CD4-positive, alpha-beta T cell treated with Interleukin-6 at 100 ng/mL for 8 hours (primary cell): ENCODE measurements at regions not wholly inside any gene's neighbourhood (a gene's known extent, or its start where the extent isn't known, plus 50 kb on each side); places are given as distances from the start of the nearest gene placed in this dataset.
"Not testable (repeated sequence)": the region's sequence is repeated elsewhere in the genome, so short reads cannot be mapped to it uniquely, and the experiment has no call there.

Experiments
- DNase-seq: peaks from one replicate; pipeline ENCODE4 v3.0.0-alpha.2; 2020; ENCODE audit warnings: mixed read lengths, low spot score

DNA sequence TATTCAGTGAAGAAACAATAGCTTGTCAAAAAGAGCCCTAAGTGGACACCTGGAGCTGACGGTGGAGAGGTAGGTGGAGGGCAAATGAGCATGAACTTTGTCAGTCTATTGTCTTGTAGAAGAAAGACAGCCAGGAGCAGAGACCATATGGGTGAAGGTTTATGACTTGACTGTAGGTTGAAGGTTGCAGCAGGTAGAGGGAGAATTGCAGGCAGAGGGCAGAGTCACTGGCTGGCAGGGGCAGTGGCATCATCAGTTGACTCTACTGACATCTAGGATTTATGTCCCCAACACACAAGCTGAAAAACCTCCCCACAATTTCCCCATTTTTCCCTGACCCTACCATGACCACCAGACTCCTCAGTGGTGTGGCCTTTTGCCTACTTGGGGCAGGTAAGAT lies 243.6 kb upstream of the PRSS58 start:
- no peak for DNase-seq

DNA sequence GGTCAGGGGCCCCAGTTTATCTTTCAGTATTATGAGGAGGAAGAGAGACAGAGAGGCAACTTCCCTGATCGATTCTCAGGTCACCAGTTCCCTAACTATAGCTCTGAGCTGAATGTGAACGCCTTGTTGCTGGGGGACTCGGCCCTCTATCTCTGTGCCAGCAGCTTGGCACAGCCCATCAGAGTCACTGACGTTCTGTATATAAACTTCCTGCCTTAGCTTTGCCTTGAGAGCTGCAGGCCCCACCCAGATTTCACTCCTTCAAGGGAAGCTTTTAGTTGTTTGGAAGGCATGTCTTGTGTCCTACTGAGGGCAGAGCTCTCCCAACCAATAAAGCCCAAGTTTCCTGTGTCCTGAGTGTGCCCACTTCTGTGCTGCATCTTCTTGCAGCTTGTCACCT lies 242.5 kb upstream of the PRSS58 start:
- peak; percentile 24 for DNase-seq

DNA sequence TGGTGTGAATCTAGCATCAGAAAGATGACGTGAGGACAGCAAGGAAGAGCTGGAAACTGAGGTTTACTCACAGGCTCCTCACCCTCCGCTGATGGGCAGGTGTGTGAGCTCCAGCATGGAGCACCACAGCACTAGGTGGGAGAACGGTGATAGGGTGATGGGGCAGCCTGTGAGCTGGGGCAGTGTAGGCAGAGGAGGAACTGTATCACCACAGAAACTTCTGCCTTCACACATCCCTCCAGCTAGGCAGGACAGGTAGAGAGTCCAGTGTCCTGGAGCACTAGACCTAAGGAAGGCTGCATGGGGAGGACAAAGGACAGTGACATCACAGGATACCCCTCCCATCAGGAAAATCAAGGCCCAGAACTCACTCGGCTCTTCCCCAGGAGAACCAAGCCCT lies 241.8 kb upstream of the PRSS58 start:
- DNase-seq, result no peak

DNA sequence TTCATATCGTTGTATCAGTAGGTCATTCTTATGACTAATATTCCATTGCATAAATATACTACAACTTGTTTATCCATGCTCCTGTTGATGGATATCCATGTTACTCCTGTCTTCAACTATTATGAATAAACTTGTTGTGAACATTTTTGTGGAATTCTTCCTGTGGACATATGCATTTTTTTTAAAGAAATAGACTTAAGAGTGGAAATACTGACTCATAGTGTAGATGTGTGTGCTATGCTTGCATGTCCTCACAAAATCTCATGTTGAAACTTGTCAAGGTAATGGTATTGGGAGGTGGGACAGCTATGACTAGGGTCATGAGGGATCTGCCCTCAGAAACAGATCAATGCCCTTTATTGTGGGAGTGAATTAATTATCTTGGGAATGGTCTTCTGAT lies 240.5 kb upstream of the PRSS58 start:
- no peak for DNase-seq

DNA sequence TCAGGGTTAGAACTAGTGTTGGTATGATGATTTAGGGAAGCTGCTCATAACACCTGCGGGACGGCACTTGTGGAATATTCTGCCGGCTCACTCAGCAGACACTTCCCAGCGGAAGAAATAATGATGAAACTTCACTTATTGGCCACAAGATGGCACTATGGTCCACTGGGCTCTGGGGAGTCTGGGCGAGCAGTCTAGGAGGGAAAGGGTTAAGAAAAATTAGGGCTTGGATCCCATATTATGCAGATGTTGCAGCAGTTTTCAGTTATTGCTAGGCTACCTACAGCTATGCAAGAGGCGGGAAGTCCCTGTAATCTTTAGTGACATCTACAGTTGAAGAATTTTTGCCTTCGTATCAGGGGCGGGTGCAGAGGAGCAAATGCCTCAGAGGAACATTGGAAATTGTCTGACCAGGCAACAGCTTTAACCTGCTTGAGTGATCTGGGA lies 238.7 kb upstream of the PRSS58 start:
- peak; percentile 34 for DNase-seq

DNA sequence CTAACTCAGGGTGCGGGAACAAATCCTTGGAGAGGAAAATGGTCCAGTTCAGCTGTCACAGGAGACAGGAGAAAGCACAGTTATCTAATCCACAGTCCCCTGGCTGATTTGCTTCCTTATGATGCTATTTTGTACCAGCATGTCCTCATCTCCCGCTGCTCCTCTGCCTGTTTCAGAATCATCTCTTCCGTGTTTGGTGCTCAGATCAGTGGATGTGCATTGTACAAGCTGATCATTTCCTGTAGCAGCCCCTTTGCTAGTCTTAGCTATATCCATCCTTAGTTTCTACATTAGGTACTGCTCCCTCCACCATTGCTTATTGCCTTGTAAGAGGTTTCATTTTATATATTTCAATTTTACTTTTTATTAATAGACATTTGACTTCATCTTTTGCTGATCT lies 238.0 kb upstream of the PRSS58 start:
- DNase-seq, result not testable (repeated sequence)

DNA sequence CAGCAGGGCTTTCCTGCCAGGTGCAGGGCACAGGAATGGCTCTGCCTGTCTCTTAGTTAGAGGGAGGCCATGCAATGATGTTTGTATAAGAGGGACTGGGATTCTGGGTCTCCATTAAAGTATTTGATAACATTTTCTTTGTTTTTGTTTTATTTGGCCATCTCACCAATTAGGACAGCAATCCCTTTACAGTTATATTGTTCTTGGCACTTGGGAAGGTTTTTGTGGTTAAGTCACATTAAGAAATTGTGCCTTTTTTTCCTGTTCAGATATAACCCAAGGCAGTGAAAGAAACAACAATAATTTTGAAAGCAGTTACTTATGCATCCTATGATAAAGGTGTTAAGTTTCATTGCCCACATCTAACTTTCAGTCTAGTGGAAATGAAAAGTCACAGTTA lies 237.4 kb upstream of the PRSS58 start:
- DNase-seq, result not testable (repeated sequence)

DNA sequence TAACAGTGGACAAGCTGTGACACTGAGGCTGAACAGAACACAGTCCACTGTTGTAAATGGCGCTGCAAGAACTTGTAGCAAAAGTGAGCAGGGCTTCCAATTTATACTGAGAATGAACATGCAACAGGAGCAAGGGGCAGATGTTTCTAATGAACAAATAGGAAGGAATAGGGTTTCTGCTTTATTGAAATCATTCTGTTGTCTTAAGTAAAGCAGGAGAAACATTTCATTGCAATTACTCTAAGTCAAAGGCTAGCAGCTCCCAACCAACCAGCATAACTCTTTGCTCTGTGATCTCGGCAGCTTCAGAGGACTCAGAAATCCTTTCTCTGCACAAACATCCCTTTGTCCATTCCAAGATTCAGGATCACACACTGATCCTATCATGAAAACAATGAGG lies 236.2 kb upstream of the PRSS58 start:
- no peak for DNase-seq

DNA sequence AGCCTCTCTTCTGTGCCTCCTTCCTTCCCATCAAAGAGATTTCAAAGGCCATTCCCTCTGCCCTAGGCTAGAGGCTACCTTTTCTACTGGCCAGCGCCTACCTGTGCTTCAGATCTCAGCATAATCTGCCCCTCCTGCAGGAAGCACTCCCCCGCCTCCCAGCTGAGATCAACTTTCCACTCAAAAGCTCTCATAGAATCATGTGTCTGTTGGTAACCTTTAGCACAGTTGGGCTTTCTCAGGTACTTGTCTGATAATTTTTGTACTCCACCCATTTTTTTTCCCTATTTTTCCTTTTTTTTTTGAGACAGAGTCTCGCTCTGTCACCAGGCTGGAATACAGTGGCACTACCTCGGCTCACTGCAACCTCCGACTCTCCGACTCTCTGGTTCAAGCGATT lies 231.0 kb upstream of the PRSS58 start:
- DNase-seq, result no peak

DNA sequence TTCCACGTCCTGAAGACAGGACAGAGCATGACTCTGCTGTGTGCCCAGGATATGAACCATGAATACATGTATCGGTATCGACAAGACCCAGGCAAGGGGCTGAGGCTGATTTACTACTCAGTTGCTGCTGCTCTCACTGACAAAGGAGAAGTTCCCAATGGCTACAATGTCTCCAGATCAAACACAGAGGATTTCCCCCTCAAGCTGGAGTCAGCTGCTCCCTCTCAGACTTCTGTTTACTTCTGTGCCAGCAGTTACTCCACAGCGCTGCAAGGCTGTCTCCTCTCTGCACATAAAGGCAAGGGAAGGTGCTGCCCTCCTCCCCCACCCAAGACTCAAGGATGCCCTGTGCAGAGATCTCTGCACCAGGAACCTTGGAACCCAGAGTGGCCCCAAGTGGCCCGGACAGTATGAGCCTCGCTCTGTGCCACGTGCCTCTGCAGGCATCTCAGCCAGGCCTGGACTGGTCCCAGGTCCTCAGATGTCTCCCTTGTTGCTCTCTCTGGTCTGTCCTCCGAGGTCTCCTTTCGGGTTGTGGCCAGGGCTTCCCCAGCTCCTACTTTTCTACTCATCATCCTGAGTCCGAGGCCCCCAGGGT lies 230.3 kb upstream of the PRSS58 start:
- no peak for DNase-seq

DNA sequence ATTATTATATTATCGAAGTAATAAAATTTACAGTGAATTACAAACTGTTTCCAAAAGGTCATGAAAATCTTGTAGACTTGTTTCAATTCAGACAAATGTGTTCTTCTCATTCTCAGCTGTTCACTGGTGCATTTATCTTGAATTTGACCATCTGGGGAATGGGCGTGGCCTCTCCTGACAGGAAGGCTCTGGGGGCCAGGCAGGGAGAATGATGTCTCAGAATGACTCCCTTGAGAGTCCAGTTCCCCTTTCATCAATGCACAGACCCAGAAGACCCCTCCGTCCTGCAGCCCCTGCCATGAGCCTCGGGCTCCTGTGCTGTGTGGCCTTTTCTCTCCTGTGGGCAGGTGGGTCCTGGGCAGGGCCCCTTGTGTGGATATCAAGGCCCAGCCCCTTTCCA lies 229.7 kb upstream of the PRSS58 start:
- not testable (repeated sequence) for DNase-seq

DNA sequence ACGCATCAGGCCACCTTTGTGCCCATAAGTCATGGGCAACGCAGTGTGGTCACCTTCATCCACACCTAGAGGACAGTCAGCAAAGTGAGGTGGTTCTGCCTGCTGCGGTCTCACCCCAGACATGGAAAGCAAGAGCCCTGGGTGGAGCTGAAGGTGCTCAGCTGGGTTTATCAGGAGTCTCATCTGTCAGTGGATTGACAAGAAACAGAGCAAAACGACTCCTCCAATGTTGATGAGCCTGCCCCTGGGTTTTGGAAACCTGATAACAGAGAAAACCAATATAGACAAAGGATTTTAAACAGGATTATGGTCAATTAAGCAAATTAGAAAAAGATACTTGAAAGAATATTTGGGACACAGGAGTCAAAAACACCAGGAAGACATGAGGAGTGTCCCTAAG lies 229.3 kb upstream of the PRSS58 start:
- no peak for DNase-seq

DNA sequence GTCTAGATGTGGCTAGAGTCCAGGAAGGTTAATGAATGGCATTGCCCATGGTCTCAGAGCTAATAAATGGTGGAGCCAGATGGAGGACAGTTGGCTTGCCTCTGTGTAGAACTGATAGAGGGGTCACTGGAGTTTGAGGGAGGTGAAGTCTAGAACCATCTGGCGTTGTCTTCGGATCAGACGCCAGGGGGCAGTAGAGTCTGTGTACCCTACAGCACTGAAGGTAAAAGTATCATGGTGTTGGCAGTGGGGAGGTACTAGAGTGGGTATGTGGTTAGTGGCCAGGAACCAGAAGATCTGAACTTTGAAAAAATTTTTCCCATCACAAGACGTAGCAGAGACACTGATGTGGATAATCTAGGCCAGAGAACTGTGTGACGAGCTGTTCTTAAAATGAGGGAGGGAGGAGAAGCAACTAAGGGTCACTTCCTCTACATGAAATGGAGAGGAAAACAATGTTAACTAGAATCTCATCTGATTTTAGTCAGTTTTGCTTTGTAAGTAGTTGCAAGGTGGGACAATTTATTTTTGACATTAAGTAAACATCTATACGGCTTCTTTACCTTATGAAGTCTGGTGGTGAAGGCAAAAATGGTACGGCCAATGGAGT lies 227.9 kb upstream of the PRSS58 start:
- no peak for DNase-seq

DNA sequence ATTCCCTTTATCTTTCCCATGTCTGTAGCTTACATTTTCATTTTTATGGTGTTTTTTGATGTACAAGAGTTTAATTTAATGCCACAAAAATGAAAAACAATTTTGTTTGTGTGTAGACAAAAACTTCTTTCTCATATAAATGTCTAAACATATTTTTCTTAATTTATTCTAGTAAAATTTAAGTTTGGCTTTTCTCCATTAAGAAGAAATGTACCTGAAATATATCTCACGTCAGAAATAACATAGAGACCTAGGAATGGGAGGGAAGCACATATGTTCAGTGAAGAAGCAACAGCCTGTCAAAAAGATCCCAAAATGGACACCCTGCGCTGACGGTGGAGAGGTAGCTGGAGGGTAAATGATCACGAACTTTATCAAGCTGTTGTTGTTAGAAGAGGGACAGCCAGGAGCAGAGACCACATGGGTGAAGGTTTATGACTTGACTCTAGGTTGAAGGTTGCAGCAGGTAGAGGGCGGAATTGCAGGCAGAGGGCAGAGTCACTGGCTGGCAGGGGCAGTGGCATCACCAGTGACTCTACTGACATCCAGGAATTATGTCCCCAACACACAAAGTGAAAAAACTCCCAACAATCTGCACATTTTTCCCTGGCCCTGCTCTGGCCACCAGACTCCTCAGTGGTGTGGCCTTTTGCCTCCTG lies 225.9 kb upstream of the PRSS58 start:
- DNase-seq, result no peak

DNA sequence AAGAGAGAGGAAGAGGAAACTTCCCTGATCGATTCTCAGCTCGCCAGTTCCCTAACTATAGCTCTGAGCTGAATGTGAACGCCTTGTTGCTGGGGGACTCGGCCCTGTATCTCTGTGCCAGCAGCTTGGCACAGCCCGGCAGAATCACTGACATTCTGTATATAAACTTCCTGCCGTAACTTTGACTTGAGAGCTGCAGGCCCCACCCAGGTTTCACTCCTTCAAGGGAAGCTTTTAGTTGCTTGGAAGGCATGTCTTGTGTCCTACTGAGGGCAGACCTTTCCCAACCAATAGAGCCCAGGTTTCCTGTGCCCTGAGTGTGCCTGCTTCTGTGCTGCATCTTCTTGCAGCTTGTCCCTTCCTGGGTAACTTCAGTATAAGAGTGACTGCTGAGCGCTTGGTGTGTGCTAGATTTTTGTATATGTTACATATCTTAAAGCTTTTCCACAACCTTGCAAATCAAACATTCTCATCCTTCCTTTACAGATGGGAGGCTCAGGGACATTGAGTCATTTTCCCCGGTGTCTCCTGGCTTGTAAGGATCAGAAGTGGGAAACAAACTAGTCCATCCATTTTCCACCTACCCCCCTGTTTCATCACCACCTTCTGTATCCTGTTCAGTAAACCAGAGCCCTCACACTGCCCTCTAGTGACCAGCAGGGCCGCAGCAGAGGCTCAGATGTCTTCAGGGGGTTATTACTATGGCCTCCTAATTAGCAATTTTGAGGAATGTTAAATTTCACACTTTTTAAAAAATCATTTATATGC lies 225.2 kb upstream of the PRSS58 start:
- peak; percentile 61 for DNase-seq

DNA sequence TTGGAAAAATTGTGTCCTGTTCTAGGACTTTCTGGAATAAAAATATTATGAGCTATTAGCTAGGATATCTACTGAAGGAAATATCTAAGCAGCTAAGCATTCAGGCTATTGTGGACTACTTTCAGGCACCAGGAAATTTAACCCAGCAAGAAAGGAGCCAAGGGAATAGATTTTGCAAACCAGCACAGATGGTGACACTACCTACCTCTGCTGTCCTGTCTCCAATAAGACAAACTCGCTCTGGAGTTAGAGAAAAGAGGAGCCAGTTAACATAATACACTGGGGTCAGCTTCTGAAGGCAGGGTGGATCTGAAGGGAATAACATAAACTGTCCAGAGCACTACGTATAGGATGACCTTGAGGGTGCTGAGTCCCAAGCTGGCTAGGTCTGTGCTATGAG lies 223.7 kb upstream of the PRSS58 start:
- DNase-seq, result no peak

DNA sequence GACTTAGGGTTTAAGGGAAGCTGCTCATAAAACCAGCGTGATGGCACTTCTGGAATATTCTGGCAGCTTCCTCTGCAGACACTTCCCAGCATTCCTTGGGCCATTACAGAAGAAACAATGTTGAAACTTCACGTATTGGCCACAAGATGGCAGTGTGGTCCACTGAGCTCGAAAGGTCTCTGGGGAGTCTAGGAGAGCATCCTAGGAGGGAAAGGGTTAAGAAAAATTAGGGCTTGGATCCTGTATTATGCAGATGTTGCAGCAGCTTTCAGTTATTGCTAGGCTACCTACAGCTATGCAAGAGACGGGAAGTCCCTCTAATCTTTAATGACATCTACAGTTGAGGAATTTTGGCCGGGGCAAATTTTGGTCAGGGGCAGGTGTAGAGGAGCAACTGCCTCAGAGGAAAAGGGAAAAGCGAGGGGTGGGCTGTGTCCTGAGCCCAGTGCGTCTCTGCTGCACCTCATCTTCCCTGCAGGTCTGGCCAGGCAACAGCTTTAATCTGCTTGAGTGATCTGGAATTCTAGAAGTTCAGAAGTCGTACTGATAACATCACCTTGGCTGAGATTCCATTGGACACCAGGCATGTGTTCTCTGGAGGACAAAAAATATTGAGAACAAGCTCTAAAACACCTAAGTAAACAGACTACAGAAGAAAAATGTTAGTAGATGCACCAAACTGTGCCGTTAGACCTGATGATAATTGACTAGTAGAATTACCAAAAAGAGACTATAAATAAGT lies 220.8 kb upstream of the PRSS58 start:
- peak; percentile 23 for DNase-seq

DNA sequence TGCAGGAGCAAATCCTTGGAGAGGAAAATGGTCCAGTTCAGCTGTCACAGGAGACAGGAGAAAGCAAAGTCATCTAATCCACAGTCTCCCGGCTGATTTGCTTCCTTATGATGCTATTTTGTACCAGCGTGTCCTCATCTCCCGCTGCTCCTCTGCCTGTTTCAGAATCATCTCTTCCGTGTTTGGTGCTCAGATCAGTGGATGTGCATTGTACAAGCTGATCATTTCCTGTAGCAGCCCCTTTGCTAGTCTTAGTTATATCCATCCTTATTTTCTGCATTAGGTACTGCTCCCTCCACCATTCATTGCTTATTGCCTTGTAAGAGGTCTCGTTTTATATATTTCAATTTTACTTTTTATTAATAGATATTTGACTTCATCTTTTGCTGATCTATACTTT lies 219.9 kb upstream of the PRSS58 start:
- DNase-seq, result not testable (repeated sequence)

DNA sequence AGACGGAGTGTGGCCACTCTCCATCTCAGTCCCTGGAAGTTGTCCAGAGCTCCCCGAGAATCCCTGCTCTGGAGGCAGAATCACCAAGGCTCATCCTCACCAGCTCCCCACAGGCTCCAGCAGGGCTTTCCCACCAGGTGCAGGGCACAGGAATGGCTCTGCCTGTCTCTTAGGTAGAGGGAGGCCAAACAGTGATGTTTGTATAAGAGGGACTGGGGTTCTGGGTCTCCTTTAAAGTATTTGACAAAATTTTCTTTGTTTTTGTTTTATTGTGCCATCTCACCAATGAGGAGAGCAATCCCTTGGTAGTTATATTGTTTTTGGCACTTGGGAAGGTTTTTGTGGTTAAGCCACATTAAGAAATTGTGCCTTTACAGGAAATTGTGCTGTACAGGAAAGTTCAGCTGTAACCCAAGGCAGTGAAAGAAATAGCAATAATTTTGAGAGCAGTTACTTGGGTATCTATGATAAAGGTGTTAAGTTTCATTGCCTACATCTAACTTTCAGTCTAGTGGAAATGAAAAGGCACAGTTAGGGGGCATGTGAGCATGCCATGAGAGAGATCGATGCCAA lies 219.3 kb upstream of the PRSS58 start:
- peak; percentile 20 for DNase-seq

DNA sequence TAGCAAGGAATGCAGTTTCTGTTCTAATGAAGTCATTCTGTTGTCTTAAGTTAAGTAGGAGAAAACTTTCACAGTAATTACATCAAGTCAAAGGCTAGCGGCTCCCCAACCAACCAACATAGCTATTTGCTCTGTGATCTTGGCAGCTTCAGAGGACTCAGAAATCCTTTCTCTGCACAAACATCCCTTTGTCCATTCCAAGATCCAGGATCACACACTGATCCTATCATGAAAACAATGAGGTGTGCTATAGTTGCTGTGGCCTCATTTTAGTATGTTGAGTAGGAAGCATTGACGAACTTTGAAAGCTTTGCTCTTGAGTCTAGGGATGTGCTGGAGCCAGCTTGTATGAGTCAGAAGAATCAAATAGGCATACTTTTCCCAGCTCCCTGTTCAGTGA lies 218.2 kb upstream of the PRSS58 start:
- DNase-seq, result no peak

DNA sequence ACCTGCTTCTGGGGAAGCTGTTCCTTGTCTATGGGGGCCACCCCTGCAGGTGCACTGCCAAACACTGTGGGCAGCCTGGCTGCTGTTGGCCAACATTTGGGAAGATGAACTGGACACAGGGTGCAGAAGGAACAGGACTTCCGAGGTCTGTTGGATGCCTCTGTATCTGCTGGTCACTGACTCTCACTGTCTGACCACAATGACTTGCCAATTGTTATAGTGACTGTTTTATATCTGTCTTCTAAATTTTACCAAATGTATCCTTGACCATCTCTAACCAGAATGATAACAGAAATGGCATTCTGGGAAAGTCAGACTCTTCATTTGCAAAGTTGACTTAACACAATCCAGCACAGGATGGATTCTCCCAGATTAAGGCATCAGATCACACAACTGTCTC lies 214.0 kb upstream of the PRSS58 start:
- no peak for DNase-seq

DNA sequence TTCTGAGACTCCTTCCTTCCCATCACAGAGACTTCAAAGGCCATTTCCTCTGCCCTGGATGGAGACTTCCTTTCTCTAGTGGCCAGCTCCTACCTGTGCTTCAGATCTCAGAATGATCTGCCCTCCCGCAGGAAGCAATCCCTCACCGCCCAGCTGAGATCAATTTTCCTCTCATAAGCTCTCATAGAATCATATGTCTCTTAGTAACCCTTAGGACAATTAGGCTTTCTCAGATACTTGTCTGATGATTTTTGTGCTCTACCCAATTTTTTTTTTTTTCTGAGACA lies 212.6 kb upstream of the PRSS58 start:
- no peak for DNase-seq
